Jurkat, Clone E6-1 (cell line): ENCODE measurements at regions not wholly inside any gene's neighbourhood (a gene's known extent, or its start where the extent isn't known, plus 50 kb on each side); places are given as distances from the start of the nearest gene placed in this dataset.

Experiments used
- DNase-seq: peaks from one replicate; pipeline ENCODE4 v3.0.0-alpha.2; 2011; ENCODE audit warnings: low read depth, low spot score
- H3K4me3 ChIP-seq: 2 replicates; pipeline ENCODE4 v1.5.1; 2011; ENCODE audit warnings: mild to moderate bottlenecking, low read length, control low read depth, moderate library complexity

DNA sequence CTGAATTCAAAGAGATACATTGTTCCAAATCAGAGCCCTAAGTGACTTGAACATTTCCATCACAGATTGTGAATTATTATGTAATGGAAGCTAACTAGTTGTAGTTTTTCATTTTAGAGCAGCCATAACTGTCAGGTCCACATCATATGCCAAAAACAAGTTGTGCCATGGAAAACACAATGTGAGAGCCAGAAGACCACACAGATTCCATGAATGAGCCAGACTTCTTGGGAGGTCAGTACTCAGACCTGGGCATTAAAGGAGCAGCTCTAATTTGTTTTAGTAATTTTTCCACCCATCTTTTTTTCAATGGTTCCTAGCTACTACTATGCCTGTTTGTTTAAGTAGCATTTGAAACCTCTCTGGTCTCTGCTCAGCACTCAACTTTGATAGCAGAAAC, 279.4 kb downstream of the FAT3 start:
- no peak for DNase-seq
- no peak overlapping the region for H3K4me3 ChIP-seq

DNA sequence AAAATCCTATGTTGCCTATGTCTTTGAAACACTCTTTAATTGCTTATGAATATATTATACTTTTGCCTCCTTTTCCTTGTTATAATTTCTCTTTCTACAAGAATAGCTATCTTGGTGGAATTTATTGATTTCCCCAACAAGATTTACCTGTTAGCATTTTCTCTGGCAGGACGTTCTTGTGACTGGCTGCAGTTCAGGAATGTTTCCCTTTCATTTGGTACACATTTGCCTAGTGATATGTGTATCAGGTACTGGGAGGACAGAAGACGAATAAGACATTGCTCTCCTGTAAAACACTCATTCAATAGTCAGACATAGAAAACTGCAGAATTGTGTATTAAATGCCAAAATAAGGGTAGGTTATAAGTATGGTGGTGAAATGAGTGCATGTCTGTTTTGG, 279.9 kb downstream of the FAT3 start:
- DNase-seq: no peak
- H3K4me3 ChIP-seq: no peak overlapping the region

DNA sequence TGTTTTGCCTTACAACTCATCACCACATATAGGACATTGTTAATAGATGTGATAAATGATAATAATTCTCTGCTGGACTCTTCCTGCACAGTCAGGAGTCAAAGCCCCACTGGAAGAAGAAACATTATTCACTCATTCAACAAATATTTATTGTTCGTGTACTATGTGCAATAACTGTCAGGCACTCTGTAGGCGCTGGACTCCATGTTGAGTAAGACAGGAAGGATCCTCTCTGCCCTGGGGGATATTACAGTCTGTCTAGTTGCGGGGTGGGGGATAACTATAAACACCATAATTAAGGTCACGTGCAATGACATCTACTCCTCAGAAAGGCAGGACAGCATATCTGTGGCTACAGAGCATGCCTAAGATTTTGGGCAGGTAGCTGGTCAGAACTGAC, 281.1 kb downstream of the FAT3 start:
- H3K4me3 ChIP-seq: no peak overlapping the region
- no peak for DNase-seq

DNA sequence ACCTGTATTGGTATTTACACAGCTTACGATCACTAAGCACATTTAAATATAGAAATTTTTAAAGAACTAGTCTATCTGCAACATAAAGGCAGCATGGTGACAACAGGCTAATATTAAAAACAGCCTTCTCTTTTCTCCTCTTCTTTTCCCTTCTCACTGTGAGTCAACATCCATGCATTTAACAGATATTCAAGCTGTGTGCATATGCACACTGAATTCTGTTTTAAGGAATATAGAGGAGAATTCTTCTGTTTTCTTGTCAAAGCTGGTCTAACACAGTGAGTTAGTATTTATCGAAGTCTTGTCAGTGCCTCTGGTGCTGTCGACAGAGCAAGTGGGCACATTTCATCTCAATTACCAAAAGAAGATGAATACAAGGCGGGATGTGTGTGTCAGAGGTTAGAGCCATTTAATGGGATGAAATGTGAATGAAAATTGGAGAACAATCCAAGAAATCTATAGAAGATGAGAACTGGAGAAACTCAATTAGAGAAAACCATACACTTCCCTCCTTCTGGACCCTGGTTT, 282.3 kb downstream of the FAT3 start:
- no peak for DNase-seq

DNA sequence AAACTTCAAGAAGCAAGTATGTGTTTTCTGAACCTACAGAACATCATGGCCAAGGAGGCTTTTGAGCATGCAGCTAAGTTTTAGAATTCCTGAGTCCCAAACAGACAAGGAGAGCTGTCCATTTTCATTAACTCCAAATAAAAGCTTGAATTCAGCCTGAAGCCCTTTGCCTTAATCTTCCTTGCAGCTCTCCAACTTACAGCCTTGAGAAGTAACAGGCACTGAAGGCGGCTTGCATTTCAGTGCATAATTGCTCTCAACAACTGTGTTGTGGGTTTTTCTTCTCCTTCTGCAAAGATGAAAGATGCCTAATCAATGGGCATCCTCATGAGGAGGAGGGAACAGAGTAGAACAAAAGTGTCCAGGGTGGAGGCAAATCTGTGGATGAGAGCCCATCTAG, 286.0 kb downstream of the FAT3 start:
- DNase-seq: no peak
- H3K4me3 ChIP-seq: no peak overlapping the region

More for the DNA sequence above, 282.3 kb downstream of the FAT3 start:
- no peak overlapping the region for H3K4me3 ChIP-seq

DNA sequence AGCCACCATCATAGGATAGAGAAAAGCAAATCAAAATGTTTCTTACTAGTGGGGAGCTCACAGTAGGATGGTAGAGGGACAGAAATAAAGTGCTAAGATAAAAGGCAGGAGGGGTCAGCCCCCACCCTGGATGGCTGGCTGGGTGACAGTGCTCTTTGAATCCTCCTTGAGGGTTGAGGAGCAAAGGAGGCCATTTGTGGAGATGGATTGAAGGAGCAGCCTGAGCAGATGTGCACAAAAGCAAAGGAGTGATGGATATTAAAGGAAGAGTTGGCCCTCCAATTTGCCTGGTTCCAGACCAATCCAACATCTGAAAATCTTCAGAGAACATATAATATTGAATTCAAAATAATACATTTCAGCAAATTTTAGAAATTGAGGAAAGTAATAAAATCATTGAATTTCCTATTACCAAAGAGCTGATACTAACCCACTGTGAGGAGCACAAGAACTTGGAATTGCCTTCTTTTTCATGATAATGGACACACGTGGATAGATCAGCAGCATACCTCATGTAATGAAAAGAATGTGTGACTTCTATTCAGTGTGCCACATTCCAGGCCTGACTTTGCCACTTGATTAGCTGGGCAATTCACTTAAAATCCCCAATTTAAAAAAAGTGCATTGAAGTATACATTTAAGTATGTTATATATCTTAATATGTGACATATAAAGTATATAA, 287.0 kb downstream of the FAT3 start:
- DNase-seq: no peak
- no peak overlapping the region for H3K4me3 ChIP-seq

DNA sequence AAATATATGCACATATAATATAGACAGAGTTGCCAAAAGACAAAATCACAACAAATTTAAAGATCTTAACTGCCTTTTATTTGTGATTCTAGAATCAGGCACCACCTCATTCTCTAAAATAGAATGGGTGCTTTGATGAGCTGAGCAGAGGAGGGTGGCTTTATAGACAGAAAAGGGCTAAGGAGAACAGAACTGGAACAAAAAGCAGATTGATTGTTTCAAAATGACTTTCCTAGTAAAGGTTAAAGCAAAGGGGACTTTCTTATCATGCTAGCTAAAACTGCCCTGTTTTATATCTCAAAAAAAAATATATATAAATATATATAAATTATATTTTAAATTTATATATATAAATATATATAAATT, 287.6 kb downstream of the FAT3 start:
- no peak for DNase-seq
- no peak overlapping the region for H3K4me3 ChIP-seq

DNA sequence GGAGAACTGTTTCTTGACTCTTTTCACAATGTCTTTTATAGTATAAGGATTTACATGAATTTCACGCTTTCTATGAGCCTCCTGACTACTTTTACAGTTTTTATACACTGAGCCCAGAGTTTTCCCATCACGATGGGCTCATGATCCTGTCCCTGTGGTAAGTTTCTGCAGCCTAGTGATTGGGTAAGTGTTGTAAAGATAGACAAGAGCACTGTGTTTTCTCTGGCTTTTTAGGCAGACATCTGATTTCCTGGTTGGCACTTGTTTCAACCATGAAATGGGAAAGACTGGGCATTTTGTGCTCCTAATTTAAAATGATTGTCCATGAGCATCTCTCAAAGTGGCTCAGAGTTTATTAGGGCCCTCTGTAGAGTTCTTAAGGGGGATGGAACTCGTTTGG, 299.0 kb downstream of the FAT3 start:
- no peak for DNase-seq
- no peak overlapping the region for H3K4me3 ChIP-seq

DNA sequence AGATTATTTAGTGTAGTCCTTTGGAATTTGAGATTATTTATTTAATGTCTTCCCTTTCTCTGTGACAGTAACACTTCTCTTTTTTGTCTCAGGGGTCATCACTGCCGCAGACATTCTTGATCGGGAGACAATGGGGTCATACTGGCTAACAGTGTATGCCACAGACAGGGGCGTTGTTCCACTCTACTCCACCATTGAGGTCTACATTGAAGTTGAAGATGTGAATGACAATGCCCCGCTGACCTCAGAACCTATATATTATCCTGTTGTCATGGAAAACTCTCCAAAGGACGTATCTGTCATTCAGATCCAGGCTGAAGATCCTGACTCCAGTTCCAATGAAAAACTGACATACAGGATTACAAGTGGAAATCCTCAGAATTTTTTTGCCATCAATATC, 299.9 kb downstream of the FAT3 start:
- no peak for DNase-seq
- no peak overlapping the region for H3K4me3 ChIP-seq

DNA sequence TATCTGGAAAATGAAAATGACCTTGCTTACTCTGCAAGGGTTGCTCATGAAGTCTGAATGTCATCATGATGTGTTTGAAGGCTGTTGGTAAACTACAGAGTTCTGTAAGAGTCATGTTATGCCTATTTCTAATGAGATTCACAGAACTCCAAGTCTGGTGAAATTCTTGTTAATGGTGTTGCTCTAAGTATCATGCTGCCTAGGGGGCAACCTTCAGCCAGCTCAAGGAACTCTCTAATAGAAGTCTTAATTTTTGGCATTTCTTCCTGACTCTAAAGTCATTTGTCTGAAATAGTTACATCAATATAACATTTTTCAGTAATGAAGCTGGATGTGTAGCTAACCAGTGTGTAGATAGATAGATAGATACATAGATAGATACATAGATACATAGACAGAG, 302.8 kb downstream of the FAT3 start:
- DNase-seq: no peak
- H3K4me3 ChIP-seq: no peak overlapping the region

DNA sequence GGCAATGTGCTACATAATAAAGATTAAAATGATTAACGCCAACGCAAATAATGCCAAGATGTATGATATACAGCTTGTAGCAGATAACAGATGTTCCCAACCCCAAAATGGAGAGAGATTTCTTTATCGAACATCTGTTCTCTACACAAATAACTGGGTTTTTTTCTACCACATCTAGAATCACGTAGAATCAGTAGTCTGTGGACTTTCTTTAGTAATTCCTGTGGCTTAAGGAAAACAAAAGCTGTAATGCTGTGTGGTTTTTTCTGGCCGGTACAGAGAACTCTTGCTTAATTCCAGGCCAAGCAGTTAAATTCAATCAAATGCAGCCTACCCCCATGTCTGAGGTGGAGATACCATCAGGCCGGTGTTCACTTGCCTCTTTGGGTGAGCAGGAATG, 303.4 kb downstream of the FAT3 start:
- DNase-seq: no peak
- no peak overlapping the region for H3K4me3 ChIP-seq

DNA sequence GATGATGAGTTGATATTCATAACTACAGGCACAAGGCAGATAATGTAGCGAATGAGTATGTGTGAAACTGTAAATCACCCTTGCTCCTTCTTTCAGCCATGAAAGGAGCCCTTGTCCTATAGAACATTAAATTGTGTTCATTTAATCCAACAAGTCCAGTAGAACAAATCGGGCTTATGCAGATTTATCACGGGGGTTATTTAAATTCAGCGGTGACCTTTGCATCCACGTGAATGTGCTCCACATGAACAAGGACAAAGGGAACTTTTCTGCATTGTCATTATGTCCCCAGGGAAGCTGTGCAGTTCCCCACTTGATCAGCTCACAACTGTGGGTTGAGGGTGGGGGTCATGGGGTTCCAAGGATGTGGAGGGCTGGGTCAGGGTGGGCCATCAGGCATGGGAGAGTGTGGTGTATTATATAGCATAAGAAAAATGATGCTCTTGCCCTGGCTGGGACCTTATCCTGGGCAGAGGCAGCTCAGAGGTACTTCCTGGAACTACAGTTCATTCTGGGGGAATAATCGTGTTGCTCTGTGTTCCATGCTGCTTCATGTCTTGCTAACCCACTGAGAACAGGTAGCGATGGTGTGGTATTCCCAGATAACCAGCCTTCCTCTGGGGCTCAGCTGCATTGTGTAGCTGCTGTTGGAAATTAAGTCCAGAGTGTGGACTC, 306.6 kb downstream of the FAT3 start:
- DNase-seq: no peak
- H3K4me3 ChIP-seq: no peak overlapping the region

DNA sequence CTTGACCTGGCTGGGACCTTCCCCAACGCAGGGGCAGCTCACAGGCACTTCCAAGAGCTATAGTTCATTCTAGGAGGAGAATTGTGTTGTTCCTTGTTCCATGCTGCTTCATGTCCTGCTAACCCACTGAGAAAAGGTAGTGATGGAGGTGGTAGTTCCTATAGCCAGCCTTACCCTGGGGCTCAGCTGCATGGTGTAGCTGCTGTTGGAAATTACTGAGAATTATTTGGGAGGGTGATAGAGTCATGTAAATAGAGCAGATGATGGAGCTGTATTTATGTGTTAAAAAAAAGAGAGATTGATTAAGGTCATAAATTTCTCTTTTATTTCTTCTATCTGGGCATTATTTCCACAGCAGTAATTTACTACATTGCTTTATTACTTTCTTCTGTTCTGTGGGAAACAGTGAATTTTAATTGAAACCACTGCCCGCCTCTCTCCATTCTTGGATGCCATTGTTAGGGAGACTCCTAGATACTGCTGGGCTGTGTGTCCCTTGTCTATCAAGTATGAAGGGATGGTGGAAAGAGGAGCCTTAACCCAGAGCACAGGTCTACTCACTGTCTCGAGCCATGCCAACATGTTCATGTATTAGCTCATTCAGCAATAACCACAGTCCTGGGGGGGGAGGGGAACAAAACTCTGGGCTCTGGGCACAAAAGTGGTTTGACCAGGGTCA, 309.2 kb downstream of the FAT3 start:
- no peak overlapping the region for H3K4me3 ChIP-seq
- DNase-seq: no peak

DNA sequence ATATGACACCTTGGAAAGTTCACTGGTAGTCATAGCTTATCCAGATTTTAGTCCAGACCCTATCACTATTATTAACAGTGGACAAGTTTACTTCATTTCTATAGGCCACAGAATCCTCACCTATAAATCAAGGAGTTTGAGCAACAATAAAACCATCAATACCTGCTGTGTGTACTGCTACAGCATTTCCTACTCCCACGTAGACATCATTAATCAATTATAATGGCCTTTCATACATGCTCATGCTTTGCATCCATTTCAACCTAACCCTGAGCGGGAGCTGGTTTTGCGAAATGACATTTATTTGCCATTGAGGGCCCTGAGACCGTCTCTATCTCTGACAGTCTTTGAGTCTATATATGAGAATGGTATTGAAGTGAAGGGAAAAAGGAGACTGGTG, 312.3 kb downstream of the FAT3 start:
- DNase-seq: no peak
- no peak overlapping the region for H3K4me3 ChIP-seq

DNA sequence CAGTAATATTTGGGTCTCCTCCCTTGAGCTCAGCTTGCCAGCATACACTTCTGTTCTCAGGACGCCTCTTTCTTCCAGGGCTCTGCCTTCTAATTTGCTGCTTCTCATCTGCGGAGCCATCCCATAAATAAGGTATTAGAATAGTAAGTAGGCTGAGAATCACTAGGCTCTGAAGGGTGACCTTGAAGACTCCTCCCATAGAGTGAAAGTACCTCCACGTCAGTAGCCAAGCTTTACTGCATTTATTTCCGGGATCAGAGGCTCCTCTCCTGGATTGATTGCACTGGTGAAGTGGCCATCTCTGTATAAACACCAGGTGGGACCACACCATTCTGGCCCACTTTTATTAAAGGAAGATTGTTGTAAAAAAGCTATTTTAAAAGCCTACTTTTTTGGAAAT, 315.5 kb downstream of the FAT3 start:
- H3K4me3 ChIP-seq: no peak overlapping the region
- DNase-seq: no peak

DNA sequence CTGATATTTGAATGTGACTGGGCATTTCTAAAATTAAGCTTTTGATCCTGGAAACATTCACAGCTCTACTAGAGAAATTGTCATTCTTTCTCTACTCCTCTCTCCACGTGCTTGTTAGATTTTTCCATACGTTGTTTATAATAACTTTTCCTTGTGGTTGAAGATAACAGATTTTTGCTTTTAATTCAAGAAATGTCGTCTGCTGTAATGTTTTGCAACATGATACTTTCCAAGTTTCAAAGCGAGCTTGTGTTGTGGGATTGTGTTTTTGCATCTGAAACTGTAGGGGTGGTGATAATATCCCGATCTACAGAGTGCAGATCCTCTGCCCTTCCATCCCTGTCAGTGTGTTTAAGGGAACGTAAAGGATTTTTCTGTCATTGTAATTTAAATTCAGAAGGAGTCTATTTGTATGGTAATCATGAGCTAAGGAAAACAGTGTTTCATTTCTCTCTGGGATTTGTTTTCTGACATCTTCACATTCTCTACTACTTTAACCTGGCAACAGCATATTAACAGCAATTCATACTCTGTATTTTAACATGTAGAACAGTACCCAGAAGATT, 321.4 kb downstream of the FAT3 start:
- H3K4me3 ChIP-seq: no peak overlapping the region
- DNase-seq: no peak

DNA sequence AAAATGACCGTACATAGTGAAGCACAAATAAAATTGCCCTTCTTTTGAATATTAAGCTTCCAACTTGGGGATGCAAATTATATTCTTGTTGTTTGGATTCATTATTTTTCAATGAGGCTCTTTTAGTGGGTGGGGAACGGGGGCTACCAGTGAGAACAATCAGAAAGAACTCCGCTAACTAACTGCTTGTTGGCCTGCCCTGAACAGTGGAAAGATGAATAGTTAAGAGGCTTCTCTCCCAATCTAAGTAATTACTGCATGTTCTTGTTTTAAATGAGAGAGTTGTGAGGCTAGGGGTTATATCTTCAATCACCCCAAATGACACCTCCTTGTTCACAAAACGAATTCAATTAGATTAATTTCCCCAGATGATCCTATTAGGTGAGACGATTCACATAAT, 322.0 kb downstream of the FAT3 start:
- H3K4me3 ChIP-seq: no peak overlapping the region
- DNase-seq: no peak

DNA sequence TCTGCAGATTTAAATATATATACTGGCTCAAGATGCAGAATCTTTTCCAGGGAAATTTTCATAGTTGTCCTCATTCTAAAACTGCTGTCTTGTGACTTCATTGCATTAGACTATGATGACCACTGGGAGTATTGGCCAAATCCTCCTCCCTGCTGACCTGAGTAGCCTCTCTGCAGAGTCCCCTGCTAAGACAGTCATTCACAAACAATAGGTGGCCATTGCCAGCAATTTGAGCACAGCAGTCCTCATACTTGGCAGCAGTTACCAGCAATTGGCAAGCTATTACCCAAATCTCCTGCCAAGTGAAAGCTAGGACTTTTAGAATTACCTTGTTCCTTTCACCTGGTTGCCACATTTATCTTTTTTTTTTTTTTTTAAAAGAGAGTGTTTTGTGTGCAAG, 325.8 kb downstream of the FAT3 start:
- H3K4me3 ChIP-seq: no peak overlapping the region
- DNase-seq: no peak

DNA sequence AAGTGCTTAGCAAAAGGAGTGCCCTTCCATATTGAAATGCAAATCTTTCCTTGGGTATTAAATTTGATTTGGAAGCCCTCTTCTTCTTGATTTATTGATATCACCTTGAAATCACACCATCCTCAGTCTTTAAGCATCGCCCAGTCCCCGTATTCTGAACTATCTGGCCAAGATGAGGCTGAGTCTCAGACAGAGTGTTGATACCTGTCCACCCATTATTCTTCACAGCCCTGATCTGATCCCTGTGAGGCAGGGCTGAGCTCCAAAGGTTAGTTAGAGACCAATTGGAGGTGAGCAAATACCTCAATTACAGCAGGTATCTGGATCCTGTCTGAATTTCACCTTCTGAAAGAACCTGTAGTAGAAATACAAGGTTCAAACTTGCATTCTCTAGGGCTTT, 326.3 kb downstream of the FAT3 start:
- no peak overlapping the region for H3K4me3 ChIP-seq
- DNase-seq: no peak

DNA sequence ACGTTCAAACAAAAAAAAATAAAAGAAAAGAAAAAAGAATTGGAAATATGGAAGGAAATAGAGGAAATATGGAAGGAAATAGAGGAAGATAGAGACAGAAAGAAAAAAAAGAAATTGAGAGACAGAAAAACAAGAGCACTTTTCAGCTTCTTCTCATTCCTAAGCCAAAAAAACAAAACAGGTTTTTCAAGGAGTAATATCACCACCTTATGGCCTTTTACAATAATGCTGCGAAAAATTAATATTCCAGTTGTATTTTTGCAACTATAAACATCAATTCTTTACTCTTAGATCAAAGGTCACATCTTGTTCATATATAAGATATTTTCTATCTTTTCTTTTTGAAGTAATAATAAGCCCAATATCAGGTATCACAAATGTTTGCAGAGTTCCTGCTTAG, 328.3 kb downstream of the FAT3 start:
- DNase-seq: no peak
- H3K4me3 ChIP-seq: no peak overlapping the region
